Left ventricle myocardium inferior (tissue), 1 donor: ENCODE measurements at regions not wholly inside any gene's neighbourhood (a gene's known extent, or its start where the extent isn't known, plus 50 kb on each side); places are given as distances from the start of the nearest gene placed in this dataset.

Source experiments
- DNase-seq: peaks from one replicate; pipeline ENCODE4 v3.0.0-alpha.2; 2020
- H3K27ac ChIP-seq: fragments of 200-600 bp; replicated peaks from 2 replicates; pipeline ENCODE4 v1.8.0; 2021
- H3K27me3 ChIP-seq: fragments of 200-600 bp; 2 replicates; pipeline ENCODE4 v1.8.0; 2021; ENCODE audit warnings: low read depth
- H3K36me3 ChIP-seq: fragments of 200-600 bp; 2 replicates; pipeline ENCODE4 v1.8.0; 2021
- H3K4me1 ChIP-seq: fragments of 200-600 bp; 2 replicates; pipeline ENCODE4 v1.8.0; 2021
- H3K4me3 ChIP-seq: fragments of 200-600 bp; 2 replicates; pipeline ENCODE4 v1.8.0; 2021; ENCODE audit warnings: mild to moderate bottlenecking, moderate library complexity
- H3K9me3 ChIP-seq: fragments of 200-600 bp; replicated peaks from 2 replicates; pipeline ENCODE4 v1.8.0; 2021
- intact Hi-C: fragments of 100-400 bp; cut with micrococcal nuclease; formaldehyde crosslinking; loops from one replicate; pipeline ENCODE4 v1.11.0; 2022
- TF ChIP-seq, protein P1 (sequence below): fragments of 200-600 bp; IDR thresholded peaks from 2 replicates; pipeline ENCODE4 v1.8.0; 2021; ENCODE audit warnings: antibody characterized with exemption, mild to moderate bottlenecking, borderline replicate concordance
- donor health status: DM: no; HTN: yes; CAD: no; lungs with severe emphysema.

- intact Hi-C loops: no loop called here
- Histone ChIP-seq H3K4me1 (no peaks in the 10 kb centered on the region), H3K9me3 (no peaks in the 10 kb centered on the region), H3K36me3 (no peaks in the 10 kb centered on the region), H3K27ac (no peak overlapping the region), H3K4me3 (no peak overlapping the region), H3K27me3 (peaks cover 66% of the 10 kb centered on the region)
- DNase-seq: no peak
- TF ChIP-seq, protein P1, sequence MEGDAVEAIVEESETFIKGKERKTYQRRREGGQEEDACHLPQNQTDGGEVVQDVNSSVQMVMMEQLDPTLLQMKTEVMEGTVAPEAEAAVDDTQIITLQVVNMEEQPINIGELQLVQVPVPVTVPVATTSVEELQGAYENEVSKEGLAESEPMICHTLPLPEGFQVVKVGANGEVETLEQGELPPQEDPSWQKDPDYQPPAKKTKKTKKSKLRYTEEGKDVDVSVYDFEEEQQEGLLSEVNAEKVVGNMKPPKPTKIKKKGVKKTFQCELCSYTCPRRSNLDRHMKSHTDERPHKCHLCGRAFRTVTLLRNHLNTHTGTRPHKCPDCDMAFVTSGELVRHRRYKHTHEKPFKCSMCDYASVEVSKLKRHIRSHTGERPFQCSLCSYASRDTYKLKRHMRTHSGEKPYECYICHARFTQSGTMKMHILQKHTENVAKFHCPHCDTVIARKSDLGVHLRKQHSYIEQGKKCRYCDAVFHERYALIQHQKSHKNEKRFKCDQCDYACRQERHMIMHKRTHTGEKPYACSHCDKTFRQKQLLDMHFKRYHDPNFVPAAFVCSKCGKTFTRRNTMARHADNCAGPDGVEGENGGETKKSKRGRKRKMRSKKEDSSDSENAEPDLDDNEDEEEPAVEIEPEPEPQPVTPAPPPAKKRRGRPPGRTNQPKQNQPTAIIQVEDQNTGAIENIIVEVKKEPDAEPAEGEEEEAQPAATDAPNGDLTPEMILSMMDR: no peak
Observed at GRCh38 chr2:176960061-176960460, 252.5 kb upstream of the HNRNPA3 start.

GRCh38 chr2:176960736-176961520 lies 251.7 kb upstream of the HNRNPA3 start:
- Histone ChIP-seq H3K4me3 (no peak overlapping the region), H3K9me3 (no peaks in the 10 kb centered on the region), H3K4me1 (no peaks in the 10 kb centered on the region), H3K27me3 (peaks cover 66% of the 10 kb centered on the region), H3K36me3 (no peaks in the 10 kb centered on the region), H3K27ac (no peak overlapping the region)
- intact Hi-C loops: no loop called here
- DNase-seq: no peak
- TF ChIP-seq, protein P1: no peak

GRCh38 chr2:176961775-176962619 lies 250.6 kb upstream of the HNRNPA3 start:
- DNase-seq: no peak
- peaks cover 74% of the 10 kb centered on the region for H3K27me3 ChIP-seq
- H3K4me1 ChIP-seq: no peaks in the 10 kb centered on the region
- H3K4me3 ChIP-seq: no peak overlapping the region
- H3K36me3 ChIP-seq: no peaks in the 10 kb centered on the region
- intact Hi-C loops: no loop called here
- H3K9me3 ChIP-seq: no peaks in the 10 kb centered on the region
- TF ChIP-seq, protein P1: no peak
- H3K27ac ChIP-seq: no peak overlapping the region

GRCh38 chr2:176963568-176964287 lies 248.9 kb upstream of the HNRNPA3 start:
- Histone ChIP-seq H3K36me3 (no peaks in the 10 kb centered on the region), H3K27me3 (peaks cover 64% of the 10 kb centered on the region), H3K4me3 (no peak overlapping the region), H3K27ac (no peak overlapping the region), H3K9me3 (no peaks in the 10 kb centered on the region), H3K4me1 (no peaks in the 10 kb centered on the region)
- intact Hi-C loops: no loop called here
- no peak for DNase-seq
- TF ChIP-seq, protein P1: no peak

GRCh38 chr2:176967911-176968450 lies 244.6 kb upstream of the HNRNPA3 start:
- peaks cover 58% of the 10 kb centered on the region for H3K27me3 ChIP-seq
- intact Hi-C loops: no loop called here

More at GRCh38 chr2:176967911-176968450, 244.6 kb upstream of the HNRNPA3 start:
- H3K4me1 ChIP-seq: no peaks in the 10 kb centered on the region
- H3K4me3 ChIP-seq: no peak overlapping the region
- DNase-seq: no peak
- TF ChIP-seq, protein P1: no peak
- H3K9me3 ChIP-seq: no peaks in the 10 kb centered on the region
- no peaks in the 10 kb centered on the region for H3K36me3 ChIP-seq
- no peak overlapping the region for H3K27ac ChIP-seq
